WTC11 (cell line): ENCODE measurements at regions not wholly inside any gene's neighbourhood (a gene's known extent, or its start where the extent isn't known, plus 50 kb on each side); places are given as distances from the start of the nearest gene placed in this dataset.

Source experiments
- ATAC-seq: fragments of 200-7000 bp; cut with Tn5 transposase; 2 replicates; pipeline ENCODE4 v1.10.0; 2021; ENCODE audit warnings: mild to moderate bottlenecking, moderate library complexity
- CTCF ChIA-PET: fragments of 300-600 bp; sonication (Branson Sonifier 250); formaldehyde crosslinking; loops from one replicate; lab custom pipeline; 2021; ENCODE audit warnings: antibody characterized with exemption; lab: Charles Lee
- POLR2A ChIA-PET: fragments of 350-600 bp; sonication (Branson Sonifier 250); formaldehyde crosslinking; loops from one replicate; lab custom pipeline; 2021; ENCODE audit warnings: antibody characterized with exemption; lab: Charles Lee
- DNase-seq: peaks from one replicate; pipeline ENCODE4 v3.0.0; 2021; ENCODE audit warnings: low spot score
- H3K27ac Mint-ChIP-seq: 2 replicates; pipeline ENCODE4 v1.8.0; 2021; ENCODE audit warnings: mixed read lengths
- H3K27me3 Mint-ChIP-seq: 2 replicates; pipeline ENCODE4 v1.8.0; 2021; ENCODE audit warnings: low read depth, mild to moderate bottlenecking, moderate library complexity, mixed read lengths
- H3K36me3 Mint-ChIP-seq: 2 replicates; pipeline ENCODE4 v1.8.0; 2021; ENCODE audit warnings: mixed read lengths
- H3K4me1 Mint-ChIP-seq: 2 replicates; pipeline ENCODE4 v1.8.0; 2022; ENCODE audit warnings: mixed read lengths
- H3K4me3 Mint-ChIP-seq: 2 replicates; pipeline ENCODE4 v1.8.0; 2021; ENCODE audit warnings: mild to moderate bottlenecking, moderate library complexity, mixed read lengths
- H3K9me3 Mint-ChIP-seq: 2 replicates; pipeline ENCODE4 v1.8.0; 2021; ENCODE audit warnings: mixed read lengths
- CDX4 ChIP-seq: fragments of 250-450 bp; sonication (Bioruptor Pico); IDR thresholded peaks from 2 replicates; pipeline ENCODE4 v1.9.0; 2021; ENCODE audit warnings: moderate library complexity, mild to moderate bottlenecking, inconsistent platforms, borderline replicate concordance
- CTCF ChIP-seq: fragments of 200-600 bp; IDR thresholded peaks from 2 replicates; pipeline ENCODE4 v1.8.0; 2022; ENCODE audit warnings: antibody characterized with exemption
- ELF4 ChIP-seq: sonication (generic); formaldehyde crosslinking; IDR thresholded peaks from 2 replicates; pipeline ENCODE4 v1.8.1; 2022; ENCODE audit warnings: low read depth, mild to moderate bottlenecking, moderate library complexity, missing genetic modification reagents
- HMGXB4 ChIP-seq: sonication (generic); formaldehyde crosslinking; IDR thresholded peaks from 2 replicates; pipeline ENCODE4 v1.8.1; 2023; ENCODE audit warnings: mild to moderate bottlenecking, moderate library complexity, missing genetic modification reagents
- IRF2 ChIP-seq: sonication (generic); formaldehyde crosslinking; IDR thresholded peaks from 2 replicates; pipeline ENCODE4 v1.8.0; 2022; ENCODE audit warnings: low read depth, missing genetic modification reagents, borderline replicate concordance
- JAZF1 ChIP-seq: fragments of 250-450 bp; sonication (Bioruptor Pico); IDR thresholded peaks from 2 replicates; pipeline ENCODE4 v1.9.0; 2021; ENCODE audit warnings: moderate library complexity, mild to moderate bottlenecking, inconsistent platforms
- JUN ChIP-seq: sonication (generic); formaldehyde crosslinking; IDR thresholded peaks from 2 replicates; pipeline ENCODE4 v1.8.0; 2023; ENCODE audit warnings: mild to moderate bottlenecking, missing genetic modification reagents
- MLX ChIP-seq: sonication (generic); formaldehyde crosslinking; IDR thresholded peaks from 2 replicates; pipeline ENCODE4 v1.8.1; 2023; ENCODE audit warnings: mild to moderate bottlenecking, missing genetic modification reagents, moderate library complexity
- MXD4 ChIP-seq: fragments of 250-450 bp; sonication (Bioruptor Pico); IDR thresholded peaks from 2 replicates; pipeline ENCODE4 v1.8.0; 2021; ENCODE audit warnings: mild to moderate bottlenecking, moderate library complexity, borderline replicate concordance
- OVOL2 ChIP-seq: fragments of 250-450 bp; sonication (Bioruptor Pico); IDR thresholded peaks from 2 replicates; pipeline ENCODE4 v1.9.0; 2021; ENCODE audit warnings: mild to moderate bottlenecking, borderline replicate concordance
- SMAD3 ChIP-seq: sonication (generic); formaldehyde crosslinking; IDR thresholded peaks from 2 replicates; pipeline ENCODE4 v1.8.0; 2022; ENCODE audit warnings: missing genetic modification reagents, mild to moderate bottlenecking, borderline replicate concordance
- SP1 ChIP-seq: sonication (generic); formaldehyde crosslinking; conservative IDR thresholded peaks from 2 replicates; pipeline ENCODE4 v1.8.1; 2022; ENCODE audit warnings: missing genetic modification reagents
- TEAD4 ChIP-seq: sonication (generic); formaldehyde crosslinking; IDR thresholded peaks from 2 replicates; pipeline ENCODE4 v1.8.0; 2022; ENCODE audit warnings: mild to moderate bottlenecking, missing genetic modification reagents
- ZNF219 ChIP-seq: sonication (generic); formaldehyde crosslinking; IDR thresholded peaks from 2 replicates; pipeline ENCODE4 v1.8.0; 2023; ENCODE audit warnings: missing genetic modification reagents, mild to moderate bottlenecking, borderline replicate concordance
- ZNF396 ChIP-seq: fragments of 250-450 bp; sonication (Bioruptor Pico); IDR thresholded peaks from 2 replicates; pipeline ENCODE4 v1.8.0; 2021; ENCODE audit warnings: mild to moderate bottlenecking, moderate library complexity, borderline replicate concordance
- ZNF425 ChIP-seq: fragments of 250-450 bp; sonication (Bioruptor Pico); conservative IDR thresholded peaks from 2 replicates; pipeline ENCODE4 v1.9.0; 2021; ENCODE audit warnings: mild to moderate bottlenecking
- ZNF671 ChIP-seq: fragments of 250-450 bp; sonication (Bioruptor Pico); IDR thresholded peaks from 2 replicates; pipeline ENCODE4 v1.8.0; 2021; ENCODE audit warnings: mild to moderate bottlenecking
- TF ChIP-seq, protein P1 (sequence below): sonication (generic); formaldehyde crosslinking; IDR thresholded peaks from 2 replicates; pipeline ENCODE4 v1.8.0; 2022; ENCODE audit warnings: mild to moderate bottlenecking, missing genetic modification reagents
- TF ChIP-seq, protein P2 (sequence below): sonication (generic); formaldehyde crosslinking; IDR thresholded peaks from 2 replicates; pipeline ENCODE4 v1.8.1; 2022; ENCODE audit warnings: low read depth, missing genetic modification reagents, borderline replicate concordance

DNA sequence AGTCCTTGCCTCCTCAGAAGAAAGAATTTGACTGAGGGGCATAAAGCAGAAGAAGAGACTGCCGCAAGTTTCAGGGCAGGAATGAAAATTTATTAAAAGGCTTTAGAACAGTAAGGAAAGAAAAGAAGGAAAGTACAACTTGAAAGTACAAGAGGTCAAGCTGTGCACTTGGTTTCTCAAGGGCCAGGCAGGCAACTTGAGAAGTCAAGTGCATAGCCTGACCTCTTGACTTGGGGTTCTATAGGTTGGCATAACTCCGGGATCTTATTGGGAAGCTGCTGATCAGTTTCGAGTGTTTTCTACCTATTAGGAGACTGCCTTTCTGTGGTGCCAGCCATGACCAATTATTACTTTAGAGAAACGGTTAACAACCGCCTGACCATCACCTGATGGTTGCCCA lies 237.0 kb upstream of the RGS17 start (continued):
- TF ChIP-seq, protein P1, sequence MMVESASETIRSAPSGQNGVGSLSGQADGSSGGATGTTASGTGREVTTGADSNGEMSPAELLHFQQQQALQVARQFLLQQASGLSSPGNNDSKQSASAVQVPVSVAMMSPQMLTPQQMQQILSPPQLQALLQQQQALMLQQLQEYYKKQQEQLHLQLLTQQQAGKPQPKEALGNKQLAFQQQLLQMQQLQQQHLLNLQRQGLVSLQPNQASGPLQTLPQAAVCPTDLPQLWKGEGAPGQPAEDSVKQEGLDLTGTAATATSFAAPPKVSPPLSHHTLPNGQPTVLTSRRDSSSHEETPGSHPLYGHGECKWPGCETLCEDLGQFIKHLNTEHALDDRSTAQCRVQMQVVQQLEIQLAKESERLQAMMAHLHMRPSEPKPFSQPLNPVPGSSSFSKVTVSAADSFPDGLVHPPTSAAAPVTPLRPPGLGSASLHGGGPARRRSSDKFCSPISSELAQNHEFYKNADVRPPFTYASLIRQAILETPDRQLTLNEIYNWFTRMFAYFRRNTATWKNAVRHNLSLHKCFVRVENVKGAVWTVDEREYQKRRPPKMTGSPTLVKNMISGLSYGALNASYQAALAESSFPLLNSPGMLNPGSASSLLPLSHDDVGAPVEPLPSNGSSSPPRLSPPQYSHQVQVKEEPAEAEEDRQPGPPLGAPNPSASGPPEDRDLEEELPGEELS: no peak
- TF ChIP-seq ZNF671 (CRISPR knock-in tag) (no peak), ELF4 (CRISPR knock-in tag) (no peak), JAZF1 (CRISPR knock-in tag) (no peak), ZNF219 (CRISPR knock-in tag) (no peak), JUN (CRISPR knock-in tag) (no peak)
- TF ChIP-seq, protein P2, sequence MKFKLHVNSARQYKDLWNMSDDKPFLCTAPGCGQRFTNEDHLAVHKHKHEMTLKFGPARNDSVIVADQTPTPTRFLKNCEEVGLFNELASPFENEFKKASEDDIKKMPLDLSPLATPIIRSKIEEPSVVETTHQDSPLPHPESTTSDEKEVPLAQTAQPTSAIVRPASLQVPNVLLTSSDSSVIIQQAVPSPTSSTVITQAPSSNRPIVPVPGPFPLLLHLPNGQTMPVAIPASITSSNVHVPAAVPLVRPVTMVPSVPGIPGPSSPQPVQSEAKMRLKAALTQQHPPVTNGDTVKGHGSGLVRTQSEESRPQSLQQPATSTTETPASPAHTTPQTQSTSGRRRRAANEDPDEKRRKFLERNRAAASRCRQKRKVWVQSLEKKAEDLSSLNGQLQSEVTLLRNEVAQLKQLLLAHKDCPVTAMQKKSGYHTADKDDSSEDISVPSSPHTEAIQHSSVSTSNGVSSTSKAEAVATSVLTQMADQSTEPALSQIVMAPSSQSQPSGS: no peak

DNA sequence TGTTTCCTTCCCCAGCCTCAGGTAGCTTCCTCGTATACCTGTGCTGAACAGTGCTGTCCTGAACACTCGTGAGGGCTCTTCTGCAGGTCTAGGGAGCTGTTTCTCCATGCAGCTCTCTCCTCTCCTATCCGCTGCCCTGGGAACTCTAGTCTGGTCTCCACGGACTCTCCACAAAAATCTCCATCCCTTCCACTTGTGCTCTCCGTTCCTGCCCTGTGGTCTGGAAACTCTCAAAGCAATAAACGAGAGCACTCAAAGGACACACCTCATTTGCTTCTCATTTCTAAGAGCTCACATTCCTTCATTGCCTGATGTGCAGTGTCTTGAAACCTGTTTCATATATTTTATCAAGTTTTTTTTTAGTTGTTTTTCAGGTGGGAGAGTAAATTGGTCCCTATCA lies 235.9 kb upstream of the RGS17 start:
- peaks cover 5% of the 10 kb centered on the region; the same call in 1 of the 2 replicates for H3K36me3 Mint-ChIP-seq
- H3K4me1 Mint-ChIP-seq: no peaks in the 10 kb centered on the region
- DNase-seq: no peak
- CTCF ChIA-PET: no interaction called here
- TF ChIP-seq CDX4 (CRISPR knock-in tag): no peak
- TF ChIP-seq JAZF1 (CRISPR knock-in tag): no peak
- TF ChIP-seq CTCF: no peak
- TF ChIP-seq ZNF396 (CRISPR knock-in tag): no peak
- no peak for TF ChIP-seq MLX (CRISPR knock-in tag)
- TF ChIP-seq MXD4: no peak
- no peak for TF ChIP-seq SMAD3 (CRISPR knock-in tag)
- TF ChIP-seq HMGXB4: no peak
- TF ChIP-seq SP1 (CRISPR knock-in tag): no peak
- no peak for TF ChIP-seq IRF2
- no peak for TF ChIP-seq TEAD4 (CRISPR knock-in tag)
- no peak for TF ChIP-seq OVOL2 (CRISPR knock-in tag)
- TF ChIP-seq ZNF425: no peak
- POLR2A ChIA-PET: no interaction called here
- no peak overlapping the region for H3K4me3 Mint-ChIP-seq
- H3K27ac Mint-ChIP-seq: no peak overlapping the region
- H3K9me3 Mint-ChIP-seq: peaks cover 13% of the 10 kb centered on the region
- no peak for ATAC-seq
- H3K27me3 Mint-ChIP-seq: no peaks in the 10 kb centered on the region
